GM18861 (cell line): ENCODE measurements at regions not wholly inside any gene's neighbourhood (a gene's known extent, or its start where the extent isn't known, plus 50 kb on each side); places are given as distances from the start of the nearest gene placed in this dataset.
"Not testable (repeated sequence)": the region's sequence is repeated elsewhere in the genome, so short reads cannot be mapped to it uniquely, and the experiment has no call there.

Source experiments
- ATAC-seq: cut with Tn5 transposase; IDR thresholded peaks from one replicate; pipeline ENCODE4 v1.9.1; 2021; ENCODE audit not compliant: unreplicated experiment

GRCh38 chr21:27570306-27570868, 603.5 kb upstream of the ADAMTS5 start:
- no peak for ATAC-seq

- no peak for ATAC-seq
These were observed 602.9 kb upstream of the ADAMTS5 start for GRCh38 chr21:27569831-27570230.

GRCh38 chr21:27569091-27569490, 602.2 kb upstream of the ADAMTS5 start:
- no peak for ATAC-seq

GRCh38 chr21:27567381-27567780, 600.5 kb upstream of the ADAMTS5 start:
- no peak for ATAC-seq

- no peak for ATAC-seq
These were observed 599.6 kb upstream of the ADAMTS5 start for GRCh38 chr21:27566521-27566920.

- ATAC-seq, result no peak
These were observed 598.5 kb upstream of the ADAMTS5 start for GRCh38 chr21:27565364-27565763.

GRCh38 chr21:27564684-27565301, 597.9 kb upstream of the ADAMTS5 start:
- no peak for ATAC-seq

- ATAC-seq, result no peak
These were observed 595.4 kb upstream of the ADAMTS5 start for GRCh38 chr21:27562303-27562702.

GRCh38 chr21:27561116-27561515, 594.2 kb upstream of the ADAMTS5 start:
- no peak for ATAC-seq

GRCh38 chr21:27557356-27557755, 590.5 kb upstream of the ADAMTS5 start:
- no peak for ATAC-seq

GRCh38 chr21:27555996-27556395, 589.1 kb upstream of the ADAMTS5 start:
- ATAC-seq, result no peak

GRCh38 chr21:27550287-27550686, 583.4 kb upstream of the ADAMTS5 start:
- ATAC-seq, result no peak

- ATAC-seq, result no peak
These were observed 581.6 kb upstream of the ADAMTS5 start for GRCh38 chr21:27548486-27548885.

- ATAC-seq, result no peak
These were observed 579.0 kb upstream of the ADAMTS5 start for GRCh38 chr21:27545754-27546349.

- ATAC-seq, result not testable (repeated sequence)
These were observed 575.2 kb upstream of the ADAMTS5 start for GRCh38 chr21:27542126-27542525.

GRCh38 chr21:27536319-27536718, 569.4 kb upstream of the ADAMTS5 start:
- ATAC-seq, result no peak

GRCh38 chr21:27535188-27535587, 568.3 kb upstream of the ADAMTS5 start:
- ATAC-seq, result no peak

GRCh38 chr21:27534206-27534605, 567.3 kb upstream of the ADAMTS5 start:
- ATAC-seq, result no peak

GRCh38 chr21:27532076-27532475, 565.2 kb upstream of the ADAMTS5 start:
- no peak for ATAC-seq

GRCh38 chr21:27528697-27529096, 561.8 kb upstream of the ADAMTS5 start:
- no peak for ATAC-seq

GRCh38 chr21:27526451-27526850, 559.6 kb upstream of the ADAMTS5 start:
- no peak for ATAC-seq

GRCh38 chr21:27525780-27526179, 558.9 kb upstream of the ADAMTS5 start:
- no peak for ATAC-seq

- ATAC-seq, result no peak
These were observed 552.5 kb upstream of the ADAMTS5 start for GRCh38 chr21:27519361-27519760.
